Activated naive CD8-positive, alpha-beta T cell (primary cell): ENCODE measurements at regions not wholly inside any gene's neighbourhood (a gene's known extent, or its start where the extent isn't known, plus 50 kb on each side); places are given as distances from the start of the nearest gene placed in this dataset.

Experiments
- H3K27ac Mint-ChIP-seq: one replicate; pipeline ENCODE4 v1.8.0; 2021; ENCODE audit warnings: mixed read lengths
- H3K27me3 Mint-ChIP-seq: one replicate; pipeline ENCODE4 v1.8.0; 2021; ENCODE audit warnings: mixed read lengths
- H3K36me3 Mint-ChIP-seq: one replicate; pipeline ENCODE4 v1.8.0; 2021; ENCODE audit warnings: mixed read lengths
- H3K4me1 Mint-ChIP-seq: one replicate; pipeline ENCODE4 v1.8.0; 2021; ENCODE audit warnings: low read depth, mixed read lengths
- H3K4me3 Mint-ChIP-seq: one replicate; pipeline ENCODE4 v1.8.0; 2021; ENCODE audit warnings: mild to moderate bottlenecking, mixed read lengths
- H3K9me3 Mint-ChIP-seq: one replicate; pipeline ENCODE4 v1.8.0; 2021; ENCODE audit warnings: low read depth, mixed read lengths

DNA sequence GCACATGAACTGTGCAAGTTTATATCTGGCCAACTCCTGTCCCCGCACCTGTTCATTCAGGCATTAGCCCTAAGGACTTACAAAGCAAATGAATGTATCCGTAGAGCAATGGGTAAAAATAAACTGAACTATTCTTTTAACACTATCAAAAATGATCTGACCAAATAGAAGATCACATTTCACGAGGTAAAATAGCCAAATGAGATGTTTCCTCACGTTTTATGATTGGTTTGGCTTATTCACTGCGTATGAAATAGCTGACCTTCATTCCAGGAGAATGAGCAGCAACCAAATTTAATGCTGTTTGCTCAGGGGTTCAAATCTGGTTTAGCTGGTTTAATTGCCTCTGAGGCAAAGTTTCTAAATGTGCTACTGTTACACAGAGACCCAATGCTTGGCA is 216.0 kb upstream of the EEA1 start:
- Mint-ChIP-seq H3K4me1 (no peaks in the 10 kb centered on the region), H3K27me3 (no peaks in the 10 kb centered on the region), H3K27ac (no peak overlapping the region), H3K9me3 (peaks cover 4% of the 10 kb centered on the region), H3K4me3 (no peak overlapping the region), H3K36me3 (no peaks in the 10 kb centered on the region)

DNA sequence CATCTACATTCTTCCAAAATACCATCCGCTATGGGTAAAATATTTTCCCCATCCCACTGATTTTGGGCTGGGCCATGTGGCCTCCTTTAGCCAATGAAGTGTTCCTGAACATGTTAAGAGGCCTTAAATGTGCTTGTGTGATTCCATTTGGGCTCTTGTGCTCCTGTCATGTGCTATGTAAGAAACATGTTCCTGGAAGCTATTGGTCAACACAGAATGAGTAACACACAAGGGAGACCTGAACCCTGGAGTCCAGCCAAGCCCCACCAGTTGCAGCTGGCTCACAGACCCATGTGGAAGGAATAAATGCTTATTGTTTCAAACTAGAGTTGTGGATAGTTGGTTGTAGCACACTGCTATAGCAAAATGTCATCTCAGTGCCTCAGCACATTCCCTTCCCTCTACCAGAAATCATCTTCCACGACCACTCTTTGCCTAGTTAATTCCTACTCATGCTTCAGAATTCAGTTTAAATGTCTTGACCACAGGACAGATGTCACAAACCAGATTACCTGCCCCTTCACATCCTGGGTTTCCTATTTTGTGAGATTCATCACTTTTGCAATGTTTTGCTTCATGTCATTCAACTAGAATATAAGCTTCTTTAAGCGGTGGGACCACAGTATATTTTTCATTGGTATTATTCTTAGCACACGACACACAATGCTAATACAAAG is 217.3 kb upstream of the EEA1 start:
- Mint-ChIP-seq H3K4me3 (no peak overlapping the region), H3K27me3 (no peaks in the 10 kb centered on the region), H3K4me1 (no peaks in the 10 kb centered on the region), H3K36me3 (no peaks in the 10 kb centered on the region), H3K9me3 (no peaks in the 10 kb centered on the region), H3K27ac (no peak overlapping the region)

DNA sequence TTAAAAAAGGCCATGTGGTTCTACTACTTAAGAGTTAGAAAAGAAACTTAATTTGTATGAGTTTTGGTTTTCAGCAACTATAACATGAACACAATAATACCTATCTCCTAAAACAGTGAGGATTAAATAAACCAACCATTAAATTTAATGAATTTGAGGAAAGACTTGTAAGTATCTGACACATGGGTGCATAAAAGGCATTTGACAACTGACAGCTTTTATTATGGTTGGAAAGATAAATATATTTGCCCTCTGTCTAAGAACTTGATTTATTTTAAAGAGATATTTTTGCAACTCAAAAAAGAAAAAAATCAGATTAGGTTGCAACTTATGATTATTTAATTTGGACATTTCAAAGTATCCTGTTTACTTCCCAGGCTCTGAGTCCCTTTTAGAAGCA is 217.9 kb upstream of the EEA1 start:
- no peaks in the 10 kb centered on the region for H3K9me3 Mint-ChIP-seq
- H3K27ac Mint-ChIP-seq = no peak overlapping the region
- H3K4me3 Mint-ChIP-seq = no peak overlapping the region
- H3K4me1 Mint-ChIP-seq = no peaks in the 10 kb centered on the region
- no peaks in the 10 kb centered on the region for H3K27me3 Mint-ChIP-seq
- H3K36me3 Mint-ChIP-seq = no peaks in the 10 kb centered on the region

DNA sequence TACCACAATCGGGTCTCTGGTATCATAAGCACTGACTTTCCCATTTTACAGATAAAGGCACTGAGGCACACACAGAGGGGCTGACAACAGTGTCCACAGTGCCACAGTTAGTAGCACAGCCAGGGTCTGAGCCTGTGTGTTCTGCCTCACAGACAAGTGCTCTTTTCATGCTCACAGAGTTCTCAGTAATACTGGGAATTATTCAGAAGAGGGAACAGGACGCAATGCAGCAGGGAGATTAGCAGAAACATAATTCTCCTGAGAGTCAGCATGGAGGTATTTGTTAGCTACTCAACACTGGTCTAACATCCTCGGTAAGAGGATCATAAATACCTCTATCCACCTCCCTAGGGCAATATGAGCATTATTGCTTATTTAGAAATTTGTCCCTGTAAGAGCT is 219.3 kb upstream of the EEA1 start:
- no peaks in the 10 kb centered on the region for H3K27me3 Mint-ChIP-seq
- H3K4me3 Mint-ChIP-seq = no peak overlapping the region
- no peaks in the 10 kb centered on the region for H3K4me1 Mint-ChIP-seq
- H3K9me3 Mint-ChIP-seq = peaks cover 3% of the 10 kb centered on the region
- H3K36me3 Mint-ChIP-seq = peaks cover 2% of the 10 kb centered on the region
- no peak overlapping the region for H3K27ac Mint-ChIP-seq

DNA sequence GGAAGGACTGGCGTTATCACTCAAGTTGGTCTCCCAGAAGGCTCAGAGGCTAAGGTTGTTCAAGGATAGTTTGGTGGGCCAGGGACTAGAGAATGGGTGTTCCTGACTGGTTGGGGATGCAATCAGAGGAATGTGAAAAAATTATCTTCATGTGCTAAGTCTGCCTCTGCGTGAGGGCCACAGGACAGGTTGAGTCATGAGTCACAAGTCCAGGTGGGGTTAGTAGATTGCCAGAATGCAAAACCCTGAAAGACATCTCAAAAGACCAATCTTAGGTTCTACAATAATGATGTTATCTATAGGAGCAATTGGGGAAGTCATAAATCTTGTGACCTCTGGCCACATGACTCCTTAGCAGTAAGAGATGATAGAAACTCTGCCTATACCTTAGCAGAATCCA is 220.1 kb upstream of the EEA1 start:
- Mint-ChIP-seq H3K4me3 (no peak overlapping the region), H3K27me3 (peaks cover under 1% of the 10 kb centered on the region), H3K36me3 (peaks cover 2% of the 10 kb centered on the region), H3K4me1 (no peaks in the 10 kb centered on the region), H3K27ac (no peak overlapping the region), H3K9me3 (peaks cover 3% of the 10 kb centered on the region)

DNA sequence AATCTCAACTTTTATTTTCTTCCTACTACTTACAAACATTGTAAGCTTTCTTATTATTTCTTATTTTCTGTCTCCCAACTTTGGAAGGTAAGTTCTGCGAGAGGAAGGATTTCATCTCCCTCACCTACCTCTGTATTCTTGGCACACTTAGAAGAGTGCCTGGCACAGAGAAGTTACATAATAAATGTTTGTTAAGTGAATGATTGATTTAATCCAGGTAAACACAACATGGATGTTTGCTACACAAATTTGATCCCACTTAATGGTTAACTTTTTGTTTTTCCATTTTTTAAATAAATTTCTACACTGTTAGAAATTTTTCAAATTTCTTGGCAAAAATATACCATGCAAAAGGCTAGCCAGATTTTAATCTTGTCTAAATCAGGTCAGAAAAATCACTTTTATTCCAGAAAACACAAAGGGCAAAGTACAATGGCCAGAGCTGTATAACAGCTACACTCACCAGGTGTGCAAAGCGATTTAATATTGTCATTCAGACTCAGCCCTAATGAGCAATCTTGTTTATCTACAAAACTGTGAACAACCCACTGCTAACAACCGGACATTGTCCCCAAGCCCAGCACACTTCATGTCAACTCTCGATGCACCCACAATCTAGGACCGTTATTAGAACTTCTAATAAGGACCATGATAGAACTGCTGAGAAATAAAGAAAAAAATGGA is 222.1 kb upstream of the EEA1 start:
- H3K27me3 Mint-ChIP-seq = peaks cover 1% of the 10 kb centered on the region
- no peak overlapping the region for H3K27ac Mint-ChIP-seq
- no peaks in the 10 kb centered on the region for H3K4me1 Mint-ChIP-seq
- peaks cover 2% of the 10 kb centered on the region for H3K36me3 Mint-ChIP-seq
- H3K9me3 Mint-ChIP-seq = peaks cover 3% of the 10 kb centered on the region
- H3K4me3 Mint-ChIP-seq = no peak overlapping the region

DNA sequence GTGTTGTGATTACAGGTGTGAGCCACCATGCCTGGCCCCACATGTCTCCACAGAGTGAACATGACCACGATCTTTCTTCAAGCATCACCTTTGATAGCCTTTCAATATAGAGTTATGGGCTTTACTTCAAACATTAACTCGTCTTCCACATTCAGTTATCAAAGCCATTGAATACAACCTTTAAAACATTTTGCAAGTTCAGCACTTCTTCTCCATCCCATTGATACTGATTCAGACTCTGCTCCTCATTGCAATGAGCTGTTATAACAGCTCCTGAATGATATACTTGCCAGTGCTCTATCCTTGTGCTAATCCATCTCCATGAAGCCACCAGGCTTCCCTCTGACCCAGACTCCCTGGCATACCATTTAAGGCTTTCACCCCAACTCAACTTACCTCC is 223.5 kb upstream of the EEA1 start:
- Mint-ChIP-seq H3K27me3 (peaks cover 1% of the 10 kb centered on the region), H3K4me3 (no peak overlapping the region), H3K4me1 (no peaks in the 10 kb centered on the region), H3K36me3 (peaks cover 5% of the 10 kb centered on the region), H3K9me3 (peaks cover 3% of the 10 kb centered on the region), H3K27ac (no peak overlapping the region)

DNA sequence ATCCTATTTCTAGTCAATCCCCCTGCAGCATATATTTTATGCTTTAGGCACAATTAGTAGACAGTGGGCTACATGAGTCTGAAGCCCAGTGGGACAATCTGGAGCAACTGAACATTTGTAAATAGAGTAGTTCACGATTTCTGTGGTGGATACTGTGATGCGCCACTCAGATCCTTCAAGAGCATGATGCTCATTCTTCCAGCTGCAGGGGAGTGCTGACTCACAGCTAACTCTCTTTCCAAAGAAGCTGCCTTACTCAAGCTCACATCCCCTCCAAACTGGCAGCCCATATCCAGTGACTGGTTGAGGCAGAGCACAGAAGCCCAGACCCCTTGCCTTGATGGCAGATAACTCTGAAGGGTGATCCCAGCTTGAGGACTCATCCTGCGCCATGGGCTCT is 224.2 kb upstream of the EEA1 start:
- H3K4me3 Mint-ChIP-seq = no peak overlapping the region
- no peak overlapping the region for H3K27ac Mint-ChIP-seq
- peaks cover 7% of the 10 kb centered on the region for H3K9me3 Mint-ChIP-seq
- peaks cover 7% of the 10 kb centered on the region for H3K36me3 Mint-ChIP-seq
- H3K4me1 Mint-ChIP-seq = no peaks in the 10 kb centered on the region
- H3K27me3 Mint-ChIP-seq = peaks cover 1% of the 10 kb centered on the region

DNA sequence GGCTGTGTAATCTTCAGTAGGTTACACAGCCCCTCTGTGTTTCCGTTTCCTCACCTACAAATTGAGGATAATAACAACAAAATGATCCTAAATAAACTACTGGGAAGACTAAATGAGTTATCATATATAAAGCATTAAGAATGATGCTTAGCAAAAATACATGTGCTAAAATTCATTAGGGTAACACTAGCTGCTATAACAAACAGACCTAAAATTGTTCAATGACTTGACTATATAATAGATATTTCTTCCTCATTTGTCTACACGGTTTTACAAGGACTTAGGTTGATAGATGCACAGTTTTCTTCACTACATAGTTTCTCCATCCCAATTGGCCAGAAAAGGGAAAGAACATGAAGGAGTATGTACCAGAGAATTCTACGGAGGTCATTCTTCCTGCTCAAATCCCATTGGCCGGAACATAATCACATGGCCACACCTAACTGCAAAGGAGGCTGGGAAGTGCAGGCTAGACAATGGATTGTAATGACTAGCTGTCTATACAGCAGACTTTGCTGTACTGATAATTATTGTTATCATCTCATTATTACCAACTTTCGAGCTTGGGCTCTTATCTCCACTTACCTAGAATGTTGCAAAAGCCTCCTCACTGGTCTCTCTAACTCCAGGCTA is 223.5 kb upstream of the NUDT4 start:
- peaks cover 12% of the 10 kb centered on the region for H3K9me3 Mint-ChIP-seq
- H3K27me3 Mint-ChIP-seq = peaks cover 1% of the 10 kb centered on the region
- no peaks in the 10 kb centered on the region for H3K4me1 Mint-ChIP-seq
- H3K27ac Mint-ChIP-seq = no peak overlapping the region
- H3K36me3 Mint-ChIP-seq = peaks cover 7% of the 10 kb centered on the region
- H3K4me3 Mint-ChIP-seq = no peak overlapping the region

DNA sequence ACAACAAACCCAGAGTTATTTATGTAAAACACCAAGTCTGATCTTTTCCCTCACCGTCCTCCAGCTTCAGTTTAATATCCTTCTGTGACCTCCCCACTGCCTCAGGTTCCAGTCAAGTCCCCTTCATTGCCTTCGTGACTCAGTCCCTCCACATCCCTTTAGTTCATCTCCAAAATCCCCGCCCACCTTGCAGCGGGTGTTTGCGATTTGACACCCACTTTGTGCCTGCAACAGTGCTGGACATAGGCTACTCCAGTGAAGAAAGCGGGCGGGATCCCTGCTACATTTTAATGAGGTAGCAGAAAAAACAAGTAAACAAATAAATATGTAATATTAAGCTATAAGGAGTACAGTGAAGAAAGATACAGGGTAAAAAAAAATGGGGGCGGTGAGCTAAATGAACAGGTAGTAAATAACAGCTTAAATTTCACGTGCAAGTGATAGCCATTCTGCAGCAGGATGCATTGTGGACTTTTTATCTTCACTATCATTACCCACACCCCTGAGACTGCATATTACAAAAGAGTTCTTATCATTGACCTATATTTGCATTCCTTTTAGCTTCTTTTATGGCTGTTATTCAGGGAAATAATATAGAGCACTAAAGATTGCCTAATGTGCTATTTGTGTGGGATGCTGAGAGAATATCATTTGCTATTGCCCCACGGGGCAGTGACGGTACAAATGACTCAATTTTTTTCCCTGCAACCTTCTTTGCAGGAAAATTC is 222.8 kb upstream of the NUDT4 start:
- peaks cover 7% of the 10 kb centered on the region for H3K36me3 Mint-ChIP-seq
- no peaks in the 10 kb centered on the region for H3K4me1 Mint-ChIP-seq
- H3K4me3 Mint-ChIP-seq = no peak overlapping the region
- no peak overlapping the region for H3K27ac Mint-ChIP-seq
- H3K27me3 Mint-ChIP-seq = peaks cover 1% of the 10 kb centered on the region
- H3K9me3 Mint-ChIP-seq = peaks cover 14% of the 10 kb centered on the region

DNA sequence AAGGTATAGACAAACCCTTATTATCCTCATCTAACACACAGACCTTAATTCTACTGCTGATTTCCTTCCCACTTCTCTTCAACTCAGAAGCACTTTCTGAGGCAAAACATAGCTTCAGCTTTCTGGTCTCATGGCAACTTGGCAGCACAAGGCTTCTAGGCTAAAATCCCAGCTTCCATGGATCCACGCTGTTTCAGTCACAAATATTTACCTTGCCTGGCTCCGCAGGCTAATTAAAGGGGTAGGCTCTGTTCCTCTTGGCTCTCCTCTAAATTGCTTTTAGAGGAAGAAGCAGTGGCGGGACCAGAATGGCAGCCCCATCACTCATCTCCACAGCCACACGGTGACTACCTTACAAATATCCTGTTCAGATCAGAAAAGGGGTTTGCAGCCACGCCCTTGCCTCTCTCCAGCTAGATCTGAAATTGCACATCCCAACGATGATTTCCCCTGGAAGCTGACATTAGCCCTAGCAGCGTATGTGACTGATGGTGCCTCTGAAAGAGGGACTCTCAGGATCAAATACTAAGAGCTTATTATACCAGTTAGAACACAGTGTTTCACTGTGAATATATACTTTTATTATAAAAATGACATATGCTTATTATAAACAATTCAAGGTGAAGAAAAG is 221.5 kb upstream of the NUDT4 start:
- Mint-ChIP-seq H3K4me1 (no peaks in the 10 kb centered on the region), H3K27me3 (peaks cover 1% of the 10 kb centered on the region), H3K36me3 (peaks cover 7% of the 10 kb centered on the region), H3K9me3 (peaks cover 16% of the 10 kb centered on the region), H3K4me3 (no peak overlapping the region), H3K27ac (no peak overlapping the region)

DNA sequence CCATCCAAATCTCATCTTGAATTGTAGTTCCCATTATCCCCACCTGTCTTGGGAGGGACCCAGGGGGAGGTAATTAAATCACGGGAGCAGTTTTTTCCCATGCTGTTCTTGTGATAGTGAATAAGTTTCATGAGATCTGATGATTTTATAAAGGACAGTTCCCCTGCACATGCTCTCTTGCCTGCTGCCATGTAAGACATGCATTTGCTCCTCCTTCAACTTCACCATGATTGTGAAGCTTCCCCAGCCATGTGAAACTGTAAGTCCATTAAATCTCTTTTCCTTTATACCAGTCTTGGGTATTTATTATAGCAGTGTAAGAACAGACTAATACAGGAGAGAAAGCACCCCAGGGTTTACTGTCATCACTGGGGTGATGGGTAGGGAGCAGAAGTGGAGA is 220.4 kb upstream of the NUDT4 start:
- H3K9me3 Mint-ChIP-seq = peaks cover 16% of the 10 kb centered on the region
- H3K27me3 Mint-ChIP-seq = peaks cover 1% of the 10 kb centered on the region
- H3K36me3 Mint-ChIP-seq = peaks cover 7% of the 10 kb centered on the region
- no peaks in the 10 kb centered on the region for H3K4me1 Mint-ChIP-seq
- no peak overlapping the region for H3K4me3 Mint-ChIP-seq
- H3K27ac Mint-ChIP-seq = no peak overlapping the region

DNA sequence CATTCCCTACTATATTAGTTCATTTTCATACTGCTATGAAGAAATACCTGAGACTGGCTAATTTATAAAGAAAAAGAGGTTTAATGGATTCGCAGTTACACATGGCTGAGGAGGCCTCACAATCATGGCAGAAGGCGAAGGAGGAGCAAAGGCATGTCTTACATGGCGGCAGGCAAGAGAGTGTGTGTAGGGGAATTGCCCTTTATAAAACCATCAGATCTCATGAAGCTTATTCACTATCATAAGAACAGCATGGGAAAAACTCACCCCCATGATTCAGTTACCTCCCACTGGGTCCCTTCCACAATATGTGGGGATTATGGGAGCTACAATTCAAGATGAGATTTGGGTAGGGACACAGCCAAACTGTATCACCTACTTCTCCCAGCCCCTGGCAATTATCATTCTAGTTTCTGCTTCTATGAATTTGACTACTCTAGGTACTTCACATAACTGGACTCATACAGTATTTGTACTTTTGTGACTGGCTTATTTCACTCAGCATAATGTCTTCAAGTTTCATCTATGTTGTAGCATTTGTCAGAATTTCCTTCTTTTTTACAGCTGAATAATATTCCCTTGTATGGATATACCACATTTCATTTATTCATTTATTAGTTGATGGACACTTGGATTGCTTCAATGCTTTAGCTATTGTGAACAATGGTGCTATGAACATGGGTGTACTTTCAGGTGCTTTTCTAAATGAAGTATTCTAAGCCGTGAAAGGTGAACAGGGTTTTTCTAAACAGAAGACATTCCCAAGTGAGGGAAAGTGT is 219.5 kb upstream of the NUDT4 start:
- Mint-ChIP-seq H3K4me3 (no peak overlapping the region), H3K36me3 (peaks cover 5% of the 10 kb centered on the region), H3K27ac (no peak overlapping the region), H3K4me1 (no peaks in the 10 kb centered on the region), H3K9me3 (peaks cover 12% of the 10 kb centered on the region), H3K27me3 (peaks cover 1% of the 10 kb centered on the region)

DNA sequence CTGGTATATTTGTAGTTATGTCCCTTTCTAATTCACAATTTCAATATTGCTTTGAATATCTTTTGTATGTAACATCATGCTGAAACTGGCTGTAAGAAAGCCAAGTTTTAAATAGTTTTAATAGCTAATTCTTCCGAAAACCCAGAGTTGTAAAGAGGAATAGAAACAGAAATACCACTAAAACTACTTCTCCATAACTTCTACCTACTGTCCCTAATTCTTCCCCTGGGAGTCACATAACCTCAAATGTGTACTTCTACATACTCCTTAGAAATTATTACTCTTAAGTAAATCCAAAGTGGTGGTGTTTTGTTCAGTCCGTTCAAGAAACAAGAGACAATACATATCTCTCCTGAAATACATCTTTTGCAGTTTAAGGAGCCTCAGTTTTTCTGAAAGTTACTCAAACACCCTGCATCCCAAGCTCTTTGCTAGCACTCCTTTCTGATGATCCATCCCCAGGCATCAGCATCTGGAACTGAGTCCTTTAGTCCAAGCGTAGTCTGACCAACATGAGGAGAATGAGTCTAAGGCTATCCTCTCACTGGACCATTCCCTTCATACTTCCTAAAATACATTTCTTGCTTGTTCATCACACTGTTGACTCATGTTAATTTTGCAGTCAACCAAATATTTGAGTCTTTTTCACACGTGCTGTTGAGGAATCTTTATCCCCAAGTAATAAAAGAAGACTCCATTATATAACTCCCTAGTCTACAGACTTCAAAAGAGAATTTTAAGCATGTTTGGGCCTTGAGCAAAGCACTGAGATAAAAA is 214.3 kb upstream of the NUDT4 start:
- no peak overlapping the region for H3K27ac Mint-ChIP-seq
- peaks cover 1% of the 10 kb centered on the region for H3K27me3 Mint-ChIP-seq
- peaks cover 8% of the 10 kb centered on the region for H3K4me1 Mint-ChIP-seq
- H3K36me3 Mint-ChIP-seq = no peaks in the 10 kb centered on the region
- H3K4me3 Mint-ChIP-seq = no peak overlapping the region
- peaks cover 7% of the 10 kb centered on the region for H3K9me3 Mint-ChIP-seq
